MCF 10A (cell line): ENCODE measurements at regions not wholly inside any gene's neighbourhood (a gene's known extent, or its start where the extent isn't known, plus 50 kb on each side); places are given as distances from the start of the nearest gene placed in this dataset.

Experiments
- BruUV-seq: library from RNA; stranded (reverse); fragments of 400-500 nt; replicated peaks from 2 replicates; lab custom pipeline; 2021; lab: Mats Ljungman, UMichigan
- CTCF ChIA-PET: fragments of 300-600 bp; sonication (Branson Sonifier 250); formaldehyde crosslinking; extraction: SDS; loops from one replicate; lab custom pipeline; 2021; ENCODE audit warnings: antibody characterized with exemption, inconsistent platforms; lab: Yijun Ruan, JAX
- POLR2A ChIA-PET: fragments of 300-600, 350-650 bp; sonication (Branson Sonifier 250); formaldehyde crosslinking; extraction: SDS; loops from one replicate; lab custom pipeline; 2020; ENCODE audit warnings: antibody characterized with exemption, inconsistent platforms; lab: Yijun Ruan, JAX
- DNase-seq: peaks from one replicate; pipeline ENCODE4 v3.0.0-alpha.2; 2018; ENCODE audit not compliant: unreplicated experiment
- H3K27ac Mint-ChIP-seq: one replicate; pipeline ENCODE4 v1.8.0; 2022; ENCODE audit warnings: mild to moderate bottlenecking, low read depth, mixed read lengths; ENCODE audit not compliant: unreplicated experiment
- H3K27me3 Mint-ChIP-seq: one replicate; pipeline ENCODE4 v1.8.0; 2022; ENCODE audit warnings: mixed read lengths; ENCODE audit not compliant: insufficient read depth, unreplicated experiment
- H3K36me3 Mint-ChIP-seq: one replicate; pipeline ENCODE4 v1.8.0; 2022; ENCODE audit warnings: mild to moderate bottlenecking, moderate library complexity, mixed read lengths; ENCODE audit not compliant: insufficient read depth, unreplicated experiment
- H3K4me1 Mint-ChIP-seq: one replicate; pipeline ENCODE4 v1.8.0; 2022; ENCODE audit warnings: mixed read lengths; ENCODE audit not compliant: insufficient read depth, unreplicated experiment
- H3K4me3 Mint-ChIP-seq: one replicate; pipeline ENCODE4 v1.8.0; 2022; ENCODE audit warnings: mild to moderate bottlenecking, moderate library complexity, mixed read lengths; ENCODE audit not compliant: unreplicated experiment
- H3K9me3 Mint-ChIP-seq: one replicate; pipeline ENCODE4 v1.8.0; 2022; ENCODE audit warnings: mixed read lengths; ENCODE audit not compliant: unreplicated experiment
- intact Hi-C: fragments of 100-400 bp; cut with micrococcal nuclease; formaldehyde crosslinking; loops from 2 replicates; pipeline ENCODE4 v1.14.1; 2022
- TF ChIP-seq, protein P1 (sequence below): fragments of 200-600 bp; IDR thresholded peaks from one replicate; pipeline ENCODE4 v1.8.0; 2022; ENCODE audit warnings: antibody characterized with exemption, mild to moderate bottlenecking; ENCODE audit not compliant: unreplicated experiment

DNA sequence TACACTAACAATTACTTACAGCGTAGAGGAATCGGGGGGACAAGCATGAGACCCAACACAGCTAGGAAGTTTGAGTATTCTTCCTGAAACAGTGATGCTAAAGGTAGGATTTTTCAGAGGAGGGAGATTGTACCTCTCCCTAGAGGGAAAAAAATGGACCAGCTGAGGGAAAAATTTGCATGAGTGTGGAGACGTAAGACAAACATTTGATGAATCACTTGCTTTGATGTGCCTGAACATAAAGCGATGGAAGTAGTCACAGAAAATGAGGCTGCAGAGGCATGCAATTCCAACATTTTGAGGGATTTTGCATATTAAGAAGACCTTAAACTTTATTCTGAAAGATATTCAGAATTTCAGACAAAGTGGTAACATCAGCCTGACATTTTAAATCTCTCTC, 102.2 kb downstream of the COL6A6 start:
- Mint-ChIP-seq H3K9me3 (peaks cover 8% of the 10 kb centered on the region), H3K4me3 (no peak overlapping the region), H3K36me3 (no peaks in the 10 kb centered on the region), H3K27ac (no peak overlapping the region), H3K27me3 (peaks cover 14% of the 10 kb centered on the region), H3K4me1 (no peaks in the 10 kb centered on the region)
- intact Hi-C loops = no loop called here
- ChIA-PET POLR2A (no interaction called here), CTCF (no interaction called here)
- no TSS peak for BruUV-seq
- TF ChIP-seq, protein P1, sequence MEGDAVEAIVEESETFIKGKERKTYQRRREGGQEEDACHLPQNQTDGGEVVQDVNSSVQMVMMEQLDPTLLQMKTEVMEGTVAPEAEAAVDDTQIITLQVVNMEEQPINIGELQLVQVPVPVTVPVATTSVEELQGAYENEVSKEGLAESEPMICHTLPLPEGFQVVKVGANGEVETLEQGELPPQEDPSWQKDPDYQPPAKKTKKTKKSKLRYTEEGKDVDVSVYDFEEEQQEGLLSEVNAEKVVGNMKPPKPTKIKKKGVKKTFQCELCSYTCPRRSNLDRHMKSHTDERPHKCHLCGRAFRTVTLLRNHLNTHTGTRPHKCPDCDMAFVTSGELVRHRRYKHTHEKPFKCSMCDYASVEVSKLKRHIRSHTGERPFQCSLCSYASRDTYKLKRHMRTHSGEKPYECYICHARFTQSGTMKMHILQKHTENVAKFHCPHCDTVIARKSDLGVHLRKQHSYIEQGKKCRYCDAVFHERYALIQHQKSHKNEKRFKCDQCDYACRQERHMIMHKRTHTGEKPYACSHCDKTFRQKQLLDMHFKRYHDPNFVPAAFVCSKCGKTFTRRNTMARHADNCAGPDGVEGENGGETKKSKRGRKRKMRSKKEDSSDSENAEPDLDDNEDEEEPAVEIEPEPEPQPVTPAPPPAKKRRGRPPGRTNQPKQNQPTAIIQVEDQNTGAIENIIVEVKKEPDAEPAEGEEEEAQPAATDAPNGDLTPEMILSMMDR = no peak
- DNase-seq = no peak

DNA sequence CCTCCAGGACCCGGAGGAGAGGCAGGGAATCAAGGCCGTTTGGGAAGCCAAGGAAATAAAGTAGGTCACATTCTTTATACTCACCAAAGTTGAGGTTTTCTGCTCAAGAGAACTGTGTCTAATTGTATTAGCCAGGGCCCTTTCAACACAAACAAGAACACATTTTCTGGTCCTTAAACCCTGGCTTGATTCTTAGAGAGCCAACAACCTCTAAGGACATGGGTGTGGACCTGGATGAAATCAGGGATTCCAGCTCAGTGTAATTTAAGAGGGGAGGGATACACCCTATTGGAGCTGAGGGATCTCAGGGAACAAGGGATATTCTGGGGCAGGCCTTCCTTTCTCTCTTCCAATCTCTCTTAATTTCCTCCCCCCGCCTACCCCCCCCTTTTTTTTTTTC, 104.8 kb downstream of the COL6A6 start:
- H3K4me3 Mint-ChIP-seq = no peak overlapping the region
- BruUV-seq = no TSS peak
- CTCF ChIA-PET = interaction anchor here (0.6 kb wide), 1 partner anchor 66 kb away, joined by 4 read pairs; no protein-coding TSS in a partner anchor
- no peaks in the 10 kb centered on the region for H3K36me3 Mint-ChIP-seq
- POLR2A ChIA-PET = no interaction called here
- no peaks in the 10 kb centered on the region for H3K4me1 Mint-ChIP-seq
- peaks cover 18% of the 10 kb centered on the region for H3K27me3 Mint-ChIP-seq
- intact Hi-C loops = no loop called here
- TF ChIP-seq, protein P1 = no peak
- no peak for DNase-seq
- no peak overlapping the region for H3K27ac Mint-ChIP-seq
- peaks cover 8% of the 10 kb centered on the region for H3K9me3 Mint-ChIP-seq

DNA sequence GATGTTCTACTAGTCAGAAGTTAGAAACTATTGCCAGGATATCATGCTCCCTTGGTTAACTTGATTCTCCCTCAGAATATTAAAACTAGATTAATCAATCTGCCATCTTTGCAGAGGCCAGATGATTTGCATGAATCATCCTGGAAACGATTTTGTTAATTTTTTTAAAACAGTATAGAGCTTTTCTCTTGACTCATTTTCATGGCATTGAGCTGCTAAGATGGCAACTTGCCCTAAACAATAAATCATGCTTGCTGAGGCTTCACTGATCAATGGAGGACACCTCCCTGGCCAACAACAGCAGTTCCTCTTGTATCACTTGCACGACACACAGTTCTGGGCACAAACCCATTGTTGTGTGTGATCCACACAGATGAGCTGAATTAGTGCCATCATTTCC, 109.1 kb downstream of the COL6A6 start:
- no peaks in the 10 kb centered on the region for H3K4me1 Mint-ChIP-seq
- ChIA-PET POLR2A (no interaction called here), CTCF (no interaction called here)
- no peak overlapping the region for H3K27ac Mint-ChIP-seq
- H3K4me3 Mint-ChIP-seq = no peak overlapping the region
- no peaks in the 10 kb centered on the region for H3K36me3 Mint-ChIP-seq
- peak; percentile 14 for DNase-seq
- BruUV-seq = no TSS peak
- H3K27me3 Mint-ChIP-seq = peaks cover 18% of the 10 kb centered on the region
- intact Hi-C loops = no loop called here
- TF ChIP-seq, protein P1 = no peak
- H3K9me3 Mint-ChIP-seq = peaks cover 8% of the 10 kb centered on the region

DNA sequence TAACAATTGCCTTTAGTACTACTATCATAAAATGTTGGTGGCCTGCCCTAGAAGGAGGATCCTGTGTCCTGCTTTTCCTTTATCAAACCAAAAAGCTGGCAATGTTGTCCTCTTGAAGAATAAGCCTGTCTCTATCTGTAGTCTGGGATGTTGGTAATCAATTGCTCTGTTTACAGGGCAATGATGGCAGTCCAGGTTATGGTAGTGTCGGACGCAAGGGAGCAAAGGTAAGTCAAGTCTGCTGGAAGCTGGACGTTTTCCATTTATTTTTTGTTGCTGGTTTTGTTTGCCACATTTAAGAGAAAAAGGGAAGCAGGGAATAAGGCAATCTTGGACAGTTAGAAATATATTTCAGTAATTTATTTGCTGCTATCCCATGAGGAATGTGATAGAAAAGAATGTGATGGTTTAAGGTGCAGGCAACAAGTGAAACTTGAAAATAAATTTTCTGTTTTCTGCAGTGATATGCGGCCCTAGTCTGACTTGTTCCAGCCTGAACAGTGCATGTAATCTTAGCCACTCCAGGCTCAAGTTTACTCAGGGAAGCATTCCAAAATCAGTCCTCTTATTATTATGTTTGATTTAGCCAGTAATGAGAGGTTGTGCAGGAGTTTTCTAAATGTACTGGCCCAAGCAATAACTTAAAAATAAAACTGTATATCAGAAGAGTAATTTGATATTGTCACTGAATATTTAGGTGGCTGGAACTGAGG, 110.3 kb downstream of the COL6A6 start:
- peaks cover 18% of the 10 kb centered on the region for H3K27me3 Mint-ChIP-seq
- no TSS peak for BruUV-seq
- H3K4me3 Mint-ChIP-seq = no peak overlapping the region
- peaks cover 8% of the 10 kb centered on the region for H3K9me3 Mint-ChIP-seq
- intact Hi-C loops = no loop called here
- POLR2A ChIA-PET = no interaction called here
- DNase-seq = no peak
- no peaks in the 10 kb centered on the region for H3K4me1 Mint-ChIP-seq
- no peaks in the 10 kb centered on the region for H3K36me3 Mint-ChIP-seq
- no peak overlapping the region for H3K27ac Mint-ChIP-seq
- TF ChIP-seq, protein P1 = no peak
- CTCF ChIA-PET = interaction anchor here (0.6 kb wide), 1 partner anchor 210 kb away, joined by 3 read pairs; no protein-coding TSS in a partner anchor
